NT2/D1 (cell line): ENCODE measurements at regions not wholly inside any gene's neighbourhood (a gene's known extent, or its start where the extent isn't known, plus 50 kb on each side); places are given as distances from the start of the nearest gene placed in this dataset.

Experiments
- YY1 ChIP-seq: IDR thresholded peaks from 2 replicates; pipeline ENCODE4 v1.6.1; 2011; ENCODE audit not compliant: insufficient read length, insufficient read depth
- ZNF274 ChIP-seq: IDR thresholded peaks from 2 replicates; pipeline ENCODE4 v1.6.1; 2011; ENCODE audit warnings: mild to moderate bottlenecking, low read depth, low read length

GRCh38 chr14:82587226-82587625 lies 1053.6 kb upstream of the SEL1L start:
- TF ChIP-seq ZNF274 (no peak), YY1 (no peak)
